Fibroblast of mammary gland (primary cell): ENCODE measurements at regions not wholly inside any gene's neighbourhood (a gene's known extent, or its start where the extent isn't known, plus 50 kb on each side); places are given as distances from the start of the nearest gene placed in this dataset.

Source experiments
- DNase-seq: peaks from one replicate; pipeline ENCODE4 v3.0.0-alpha.2; 2010; ENCODE audit warnings: low read depth
- H3K4me3 ChIP-seq: 2 replicates; pipeline ENCODE4 v1.5.1; 2011; ENCODE audit warnings: low read depth, mild to moderate bottlenecking, low read length, moderate library complexity; ENCODE audit not compliant: control insufficient read depth
- CTCF ChIP-seq: conservative IDR thresholded peaks from 2 replicates; pipeline ENCODE4 v1.5.1; 2011; ENCODE audit warnings: low read depth, low read length, inconsistent platforms; ENCODE audit not compliant: control insufficient read depth, insufficient read depth

- no peak for TF ChIP-seq CTCF
- DNase-seq, result peak; percentile 44
- H3K4me3 ChIP-seq, result no peak overlapping the region
These were observed 248.6 kb downstream of the NR4A2 start for GRCh38 chr2:156083763-156084493.

GRCh38 chr2:156079845-156080244 lies 252.7 kb downstream of the NR4A2 start:
- no peak for DNase-seq
- TF ChIP-seq CTCF, result no peak
- H3K4me3 ChIP-seq, result no peak overlapping the region

GRCh38 chr2:156077041-156077742 lies 255.3 kb downstream of the NR4A2 start:
- H3K4me3 ChIP-seq, result no peak overlapping the region

GRCh38 chr2:156065912-156066311 lies 266.6 kb downstream of the NR4A2 start:
- no peak overlapping the region for H3K4me3 ChIP-seq
- peak; percentile 20 for TF ChIP-seq CTCF
- no peak for DNase-seq

More at GRCh38 chr2:156077041-156077742, 255.3 kb downstream of the NR4A2 start:
- DNase-seq, result no peak
- no peak for TF ChIP-seq CTCF

GRCh38 chr2:156064540-156064939 lies 268.0 kb downstream of the NR4A2 start:
- no peak overlapping the region for H3K4me3 ChIP-seq
- TF ChIP-seq CTCF, result no peak
- DNase-seq, result no peak

- no peak for TF ChIP-seq CTCF
- no peak for DNase-seq
- H3K4me3 ChIP-seq, result no peak overlapping the region
These were observed 274.9 kb downstream of the NR4A2 start for GRCh38 chr2:156057647-156058046.
